Endothelial cell of umbilical vein (primary cell): ENCODE measurements at regions not wholly inside any gene's neighbourhood (a gene's known extent, or its start where the extent isn't known, plus 50 kb on each side); places are given as distances from the start of the nearest gene placed in this dataset.

Experiments used
- BruUV-seq: library from RNA; stranded (reverse); fragments of 400-500 nt; replicated peaks from 2 replicates; lab custom pipeline; 2021; lab: Mats Ljungman, UMichigan
- CTCF ChIA-PET: fragments of 300-600, 350-600 bp; sonication (Branson Sonifier 250); formaldehyde crosslinking; loops from one replicate; lab custom pipeline; 2021; ENCODE audit warnings: antibody characterized with exemption, inconsistent platforms; lab: Charles Lee
- POLR2A ChIA-PET: fragments of 300-600, 350-600 bp; sonication (Branson Sonifier 250); formaldehyde crosslinking; loops from one replicate; lab custom pipeline; 2021; ENCODE audit warnings: antibody characterized with exemption, inconsistent platforms; lab: Charles Lee
- DNase-seq: peaks from one replicate; pipeline ENCODE4 v3.0.0-alpha.2; 2011; ENCODE audit warnings: low read depth, low spot score
- FAIRE-seq: peaks from 2 replicates; lab custom pipeline; 2011; peaks lifted over from hg19 to GRCh38; lab: Jason Lieb, UNC
- H2AFZ ChIP-seq: 2 replicates; pipeline ENCODE4 v1.6.0; 2012; ENCODE audit warnings: low read depth, low read length, control low read depth, inconsistent platforms
- H3K27ac ChIP-seq: 2 replicates; pipeline ENCODE4 v1.5.1; 2011; ENCODE audit warnings: low read depth, mild to moderate bottlenecking, control low read depth, low read length, moderate library complexity; ENCODE audit not compliant: insufficient read depth
- H3K27me3 ChIP-seq, 2 experiments: 2 replicates each; pipeline versions ENCODE4 v1.6.0 to v1.6.1; 2011; ENCODE audit warnings: low read length in 2 of 2, mixed read lengths in 1 of 2; ENCODE audit not compliant: control insufficient read depth in 2 of 2, insufficient read depth in 2 of 2
- H3K36me3 ChIP-seq, 2 experiments: 2 replicates in 1 of 2; 3 replicates in 1 of 2; pipeline ENCODE4 v1.5.1; 2011; ENCODE audit warnings: low read length in 2 of 2, mild to moderate bottlenecking in 1 of 2, moderate library complexity in 1 of 2; ENCODE audit not compliant: control insufficient read depth in 2 of 2, insufficient read depth in 2 of 2; ENCODE audit errors: extremely low read depth in 1 of 2
- H3K4me1 ChIP-seq: 3 replicates; pipeline ENCODE4 v1.5.1; 2011; ENCODE audit warnings: mild to moderate bottlenecking, low read length; ENCODE audit not compliant: control insufficient read depth, insufficient read depth; ENCODE audit errors: extremely low read depth
- H3K4me2 ChIP-seq: 2 replicates; pipeline ENCODE4 v1.6.1; 2011; ENCODE audit warnings: low read length, control low read depth, mixed read lengths; ENCODE audit not compliant: insufficient read depth
- H3K4me3 ChIP-seq, 3 experiments: fragments of 200-600 bp in 1 of 3; sonication (generic), shearing (Covaris generic) in 1 of 3; replicated peaks in 1 of 3; 2 replicates each; pipeline ENCODE4 v1.5.1; 2011 to 2016; ENCODE audit warnings: control low read depth in 3 of 3, low read length in 3 of 3, mild to moderate bottlenecking in 2 of 3, inconsistent platforms in 1 of 3, low read depth in 1 of 3, moderate library complexity in 1 of 3; ENCODE audit not compliant: insufficient read depth in 1 of 3
- H3K79me2 ChIP-seq: 2 replicates; pipeline ENCODE4 v1.6.0; 2012; ENCODE audit warnings: low read length, inconsistent platforms; ENCODE audit not compliant: control insufficient read depth, insufficient read depth
- H3K9ac ChIP-seq: replicated peaks from 2 replicates; pipeline ENCODE3; 2011; ENCODE audit warnings: low read length, control low read depth; ENCODE audit not compliant: insufficient read depth; ENCODE audit errors: extremely low read depth
- H3K9me1 ChIP-seq: replicated peaks from 3 replicates; pipeline ENCODE4 v1.6.0; 2011; ENCODE audit warnings: mild to moderate bottlenecking, low read length; ENCODE audit not compliant: control insufficient read depth, insufficient read depth; ENCODE audit errors: extremely low read depth
- H3K9me3 ChIP-seq: replicated peaks from 2 replicates; pipeline ENCODE4 v1.5.1; 2012; ENCODE audit warnings: low read length, inconsistent platforms; ENCODE audit not compliant: control insufficient read depth, insufficient read depth
- H4K20me1 ChIP-seq: replicated peaks from 2 replicates; pipeline ENCODE3; 2011; ENCODE audit warnings: mild to moderate bottlenecking, low read length; ENCODE audit not compliant: control insufficient read depth, insufficient read depth; ENCODE audit errors: extremely low read depth
- EZH2 ChIP-seq: IDR thresholded peaks from 2 replicates; pipeline ENCODE4 v1.6.1; 2012; ENCODE audit warnings: borderline replicate concordance, low read depth, mild to moderate bottlenecking, moderate library complexity, low read length, inconsistent platforms; ENCODE audit not compliant: severe bottlenecking
- FOS ChIP-seq: IDR thresholded peaks from 2 replicates; pipeline ENCODE4 v1.6.1; 2011; ENCODE audit warnings: mild to moderate bottlenecking, low read length, moderate library complexity, borderline replicate concordance; ENCODE audit not compliant: insufficient read depth
- GATA2 ChIP-seq: IDR thresholded peaks from 2 replicates; pipeline ENCODE4 v1.7.0; 2011; ENCODE audit warnings: low read depth, mild to moderate bottlenecking, moderate library complexity, mixed read lengths, low read length; ENCODE audit not compliant: insufficient read length, insufficient read depth
- JUN ChIP-seq: IDR thresholded peaks from 2 replicates; pipeline ENCODE4 v1.6.1; 2011; ENCODE audit warnings: borderline replicate concordance, low read depth; ENCODE audit not compliant: insufficient read length, insufficient read depth
- MAX ChIP-seq: IDR thresholded peaks from 2 replicates; pipeline ENCODE4 v1.6.1; 2011; ENCODE audit not compliant: insufficient read depth, insufficient read length
- MYC ChIP-seq: IDR thresholded peaks from one replicate; pipeline ENCODE4 v1.6.1; 2011; ENCODE audit warnings: mild to moderate bottlenecking, low read depth, low read length
- POLR2A ChIP-seq: IDR thresholded peaks from 2 replicates; pipeline ENCODE4 v1.6.1; 2012; ENCODE audit warnings: low read depth, mild to moderate bottlenecking, control low read depth, low read length
- POLR2AphosphoS5 ChIP-seq: IDR thresholded peaks from 2 replicates; pipeline ENCODE4 v1.6.1; 2012; ENCODE audit warnings: low read depth, mild to moderate bottlenecking, control low read depth, low read length, moderate library complexity; ENCODE audit not compliant: insufficient read depth
- dilution Hi-C: fragments of 300-500 bp; cut with MboI; formaldehyde crosslinking; loops from one replicate; pipeline ENCODE4 v1.15.0; 2019; ENCODE audit warnings: low sequenced_read_pairs; ENCODE audit not compliant: extremely low pct_ligation_motif_present
- intact Hi-C: fragments of 100-400 bp; cut with micrococcal nuclease; formaldehyde crosslinking; loops from one replicate; pipeline ENCODE4 v1.10.0; 2022
- TF ChIP-seq, protein P1 (sequence below), 2 donors: IDR thresholded peaks; 1 replicate in 1 of 2; 2 replicates in 1 of 2; pipeline ENCODE4 v1.5.1; 2011; ENCODE audit warnings: low read length in 2 of 2, mild to moderate bottlenecking in 2 of 2, moderate library complexity in 2 of 2, control low read depth in 1 of 2, inconsistent platforms in 1 of 2, low read depth in 1 of 2; ENCODE audit not compliant: insufficient read depth in 1 of 2; ENCODE audit errors: extremely low read depth in 1 of 2

GRCh38 chr3:19811689-19812088, 122.3 kb downstream of the EFHB start:
- intact Hi-C loops (no loop called here), dilution Hi-C loops (no loop called here)
- ChIA-PET POLR2A (no interaction called here), CTCF (no interaction called here)
- no peak overlapping the region for H3K27ac ChIP-seq
- H3K9me3 ChIP-seq = no peaks in the 10 kb centered on the region
- DNase-seq = no peak
- no peak overlapping the region for H3K4me2 ChIP-seq
- no peaks in the 10 kb centered on the region for H3K27me3 ChIP-seq
- no peak overlapping the region for H3K9ac ChIP-seq
- no peaks in the 10 kb centered on the region for H3K4me1 ChIP-seq
- no peak for TF ChIP-seq POLR2AphosphoS5
- no peak for TF ChIP-seq GATA2
- TF ChIP-seq, protein P1, sequence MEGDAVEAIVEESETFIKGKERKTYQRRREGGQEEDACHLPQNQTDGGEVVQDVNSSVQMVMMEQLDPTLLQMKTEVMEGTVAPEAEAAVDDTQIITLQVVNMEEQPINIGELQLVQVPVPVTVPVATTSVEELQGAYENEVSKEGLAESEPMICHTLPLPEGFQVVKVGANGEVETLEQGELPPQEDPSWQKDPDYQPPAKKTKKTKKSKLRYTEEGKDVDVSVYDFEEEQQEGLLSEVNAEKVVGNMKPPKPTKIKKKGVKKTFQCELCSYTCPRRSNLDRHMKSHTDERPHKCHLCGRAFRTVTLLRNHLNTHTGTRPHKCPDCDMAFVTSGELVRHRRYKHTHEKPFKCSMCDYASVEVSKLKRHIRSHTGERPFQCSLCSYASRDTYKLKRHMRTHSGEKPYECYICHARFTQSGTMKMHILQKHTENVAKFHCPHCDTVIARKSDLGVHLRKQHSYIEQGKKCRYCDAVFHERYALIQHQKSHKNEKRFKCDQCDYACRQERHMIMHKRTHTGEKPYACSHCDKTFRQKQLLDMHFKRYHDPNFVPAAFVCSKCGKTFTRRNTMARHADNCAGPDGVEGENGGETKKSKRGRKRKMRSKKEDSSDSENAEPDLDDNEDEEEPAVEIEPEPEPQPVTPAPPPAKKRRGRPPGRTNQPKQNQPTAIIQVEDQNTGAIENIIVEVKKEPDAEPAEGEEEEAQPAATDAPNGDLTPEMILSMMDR (IDR thresholded peaks at IDR 0.05; ENCODE audit: extremely low read depth in 1 of 2, insufficient read depth in 1 of 2, low read depth in 1 of 2, low read length in 2 of 2) = no peak
- TF ChIP-seq JUN = no peak
- no peak for TF ChIP-seq FOS
- no peak for TF ChIP-seq MYC
- TF ChIP-seq MAX = no peak
- no peak for TF ChIP-seq EZH2
- TF ChIP-seq POLR2A = no peak
- H3K4me3 ChIP-seq = no peak overlapping the region
- no peaks in the 10 kb centered on the region for H3K9me1 ChIP-seq
- no peak overlapping the region for H2AFZ ChIP-seq
- no peaks in the 10 kb centered on the region for H4K20me1 ChIP-seq
- H3K36me3 ChIP-seq = no peaks in the 10 kb centered on the region
- BruUV-seq = no TSS peak
- no peaks in the 10 kb centered on the region for H3K79me2 ChIP-seq
- FAIRE-seq = no peak
